ENCODE measurements at regions not wholly inside any gene's neighbourhood (a gene's known extent, or its start where the extent isn't known, plus 50 kb on each side); places are given as distances from the start of the nearest gene placed in this dataset.
"Not testable (repeated sequence)": the region's sequence is repeated elsewhere in the genome, so short reads cannot be mapped to it uniquely, and the experiment has no call there.

GRCh38 chr7:35975851-35976454 lies 175.1 kb downstream of the SEPTIN7 start:
- DNase-seq = peak; percentile 34

GRCh38 chr7:35978816-35979640 lies 174.0 kb upstream of the EEPD1 start:
- not testable (repeated sequence) for DNase-seq

DNA sequence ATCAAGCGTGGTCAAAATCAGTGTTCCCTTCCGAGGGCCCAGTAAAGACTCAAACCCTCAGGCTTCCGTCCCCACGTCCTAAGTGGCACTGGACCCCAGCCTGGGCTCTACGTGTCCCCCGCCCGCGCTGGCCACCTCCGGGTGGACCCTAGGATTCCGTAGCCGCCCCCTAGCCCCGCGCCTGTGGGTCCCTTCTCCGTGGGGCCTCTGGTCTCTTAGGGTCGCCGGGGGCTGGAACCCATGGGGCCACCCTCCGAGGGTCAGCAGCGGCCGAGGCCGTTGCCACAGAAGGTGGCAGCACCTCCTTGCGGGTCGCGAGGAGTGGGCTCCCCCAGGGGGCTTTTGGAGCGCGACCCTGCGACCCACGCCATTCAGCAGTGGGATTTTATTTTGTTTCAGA lies 170.5 kb upstream of the EEPD1 start:
- no peak for DNase-seq

DNA sequence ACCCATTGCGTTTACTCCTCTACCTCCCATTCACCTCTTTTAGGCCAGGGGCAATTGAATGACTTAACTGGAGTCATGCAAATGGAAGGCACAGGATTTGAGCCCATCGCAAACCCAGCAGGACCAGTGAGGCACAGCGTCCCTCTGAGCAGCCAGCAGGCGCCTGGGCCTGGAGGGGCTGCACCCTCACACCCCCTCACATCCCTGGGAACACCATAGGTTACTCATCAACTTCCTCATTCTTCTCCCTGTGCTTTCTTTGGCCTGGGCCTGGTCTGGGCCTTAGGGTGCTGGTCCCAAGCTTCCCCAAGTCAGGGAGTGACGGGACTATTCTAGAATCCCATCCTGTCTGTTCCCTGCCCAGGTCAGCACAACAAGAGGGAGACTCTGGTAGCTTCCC lies 169.4 kb upstream of the EEPD1 start:
- DNase-seq = no peak

DNA sequence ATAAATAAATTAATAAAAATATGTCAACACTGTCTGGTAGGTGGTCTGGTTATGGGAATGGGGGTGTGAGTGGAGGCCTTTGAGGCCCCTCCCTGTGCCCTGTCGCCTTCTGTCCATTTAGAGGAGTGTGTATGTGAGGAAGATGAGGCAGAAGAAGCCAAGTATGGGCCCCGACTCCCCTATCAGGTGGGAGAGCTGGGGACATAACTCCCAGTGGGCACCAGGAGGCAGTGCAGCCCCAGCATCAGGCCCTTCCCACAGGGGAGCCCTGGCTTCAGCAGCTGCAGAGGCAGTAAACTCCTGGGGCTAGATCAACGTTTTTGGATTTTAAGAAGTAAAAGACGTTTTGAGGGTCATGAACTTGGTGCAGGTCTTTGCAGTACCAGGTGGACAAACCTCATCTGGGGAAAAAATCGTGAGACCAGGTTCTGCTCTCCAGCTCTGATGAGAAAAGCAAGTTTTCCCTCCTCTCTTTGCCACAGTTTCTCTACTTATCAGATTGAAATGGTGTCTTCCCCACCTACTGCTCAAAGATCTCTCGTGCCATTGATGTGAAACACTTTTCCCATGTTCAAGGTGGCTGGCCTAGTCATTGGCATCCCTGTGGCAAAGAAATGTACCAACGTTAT lies 167.8 kb upstream of the EEPD1 start:
- DNase-seq = no peak

DNA sequence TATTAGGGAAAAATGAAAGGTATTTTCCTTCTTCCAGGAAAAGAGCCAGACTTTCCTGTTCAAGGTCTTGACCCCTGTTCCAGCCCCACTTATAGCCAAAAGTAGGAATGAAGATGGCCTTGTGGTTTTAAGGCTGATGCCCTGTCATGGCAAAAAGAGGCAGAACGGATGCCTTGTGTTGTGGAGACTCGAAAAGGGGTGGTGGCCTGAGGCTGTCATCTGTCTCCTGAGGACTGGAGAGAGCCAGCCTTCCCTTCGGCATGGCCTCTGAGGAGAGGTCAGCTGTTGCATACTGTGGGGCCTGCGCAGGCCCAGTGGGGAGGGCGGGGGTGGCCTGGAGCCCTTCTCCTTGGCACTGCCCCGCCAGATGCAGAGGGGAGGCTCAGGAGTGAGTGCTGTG lies 166.0 kb upstream of the EEPD1 start:
- DNase-seq = no peak

GRCh38 chr7:35988105-35988504 lies 164.9 kb upstream of the EEPD1 start:
- no peak for DNase-seq

DNA sequence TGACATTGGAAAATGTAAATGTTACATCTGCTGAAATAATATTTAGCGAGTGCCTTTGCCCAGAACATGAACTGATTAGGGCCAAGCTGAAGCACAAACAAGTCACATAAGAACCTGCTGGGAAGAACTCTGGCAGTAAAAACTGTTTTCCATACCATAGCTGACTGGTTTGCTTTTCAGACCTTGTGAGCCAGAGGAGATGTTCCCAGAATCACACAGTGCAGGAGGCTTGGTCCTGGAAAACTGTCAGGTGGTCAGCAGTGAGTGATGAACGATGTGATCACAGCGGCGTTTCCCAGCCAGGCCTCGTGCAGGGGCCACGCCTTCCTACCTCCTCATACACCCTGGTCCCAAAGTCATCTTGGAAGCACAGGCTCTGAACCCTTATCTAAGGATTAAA lies 164.2 kb upstream of the EEPD1 start:
- no peak for DNase-seq

GRCh38 chr7:35991511-35992232 lies 161.4 kb upstream of the EEPD1 start:
- DNase-seq = no peak

GRCh38 chr7:35992436-35992835 lies 160.6 kb upstream of the EEPD1 start:
- no peak for DNase-seq

DNA sequence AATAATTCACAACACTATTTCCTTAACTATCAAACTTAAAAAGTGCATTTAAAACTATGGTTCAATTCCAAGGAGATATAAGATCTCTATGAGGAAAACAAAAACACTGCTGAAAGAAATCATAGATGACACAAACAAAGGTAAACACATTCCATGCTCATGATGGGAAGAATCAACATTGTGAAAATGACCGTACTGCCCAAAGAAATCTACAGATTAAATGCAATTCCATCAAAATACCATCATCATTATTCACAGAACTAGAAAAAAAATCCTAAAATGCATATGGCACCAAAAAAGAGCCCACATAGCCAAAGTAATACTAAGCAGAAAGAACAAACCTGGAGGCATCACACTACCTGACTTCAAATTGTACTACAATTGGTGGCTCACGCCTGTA lies 159.9 kb upstream of the EEPD1 start:
- DNase-seq = no peak

DNA sequence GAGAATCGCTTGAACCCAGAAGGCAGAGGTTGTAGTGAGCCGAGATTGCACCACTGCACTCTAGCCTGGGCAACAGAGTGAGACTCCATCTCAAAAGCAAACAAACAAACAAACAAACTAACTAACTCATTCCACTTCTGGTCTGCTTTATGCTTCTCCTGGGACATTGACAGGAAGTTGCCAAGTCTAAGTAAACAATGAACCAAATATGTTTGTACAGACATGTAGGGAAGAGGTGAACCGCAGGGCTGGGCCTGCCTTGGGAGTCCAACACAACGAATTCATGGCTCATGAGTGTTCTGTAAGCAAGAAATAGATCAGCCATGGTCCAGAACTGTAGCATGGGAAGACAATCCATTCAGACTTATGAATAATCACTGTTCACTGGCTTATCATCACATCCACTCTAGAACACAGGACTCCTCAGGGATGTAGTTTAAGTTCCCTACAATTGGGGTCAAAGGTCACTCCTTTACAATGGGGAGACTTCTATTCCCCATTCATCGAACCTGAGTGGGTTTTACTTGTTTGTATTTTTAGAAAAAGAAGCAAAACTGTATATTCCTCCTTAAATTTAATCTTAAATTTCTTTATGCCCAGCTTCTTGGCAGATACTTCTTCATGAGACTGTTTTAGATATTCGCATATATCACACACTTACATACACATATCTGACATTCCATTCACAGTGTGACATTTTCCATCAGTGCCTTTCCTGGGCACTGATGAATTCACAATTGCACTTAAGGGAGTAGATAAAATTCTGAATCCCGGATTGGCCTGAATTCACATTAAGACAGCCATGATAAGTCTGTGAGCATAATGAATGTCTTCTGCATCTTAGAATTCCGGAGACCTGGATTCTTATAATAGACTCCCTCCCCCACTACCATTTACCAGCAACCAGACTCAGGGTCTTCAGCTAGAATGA lies 159.1 kb upstream of the EEPD1 start:
- no peak for DNase-seq

GRCh38 chr7:35995334-35995733 lies 157.7 kb upstream of the EEPD1 start:
- no peak for DNase-seq

GRCh38 chr7:35998481-35998880 lies 154.6 kb upstream of the EEPD1 start:
- DNase-seq = no peak

DNA sequence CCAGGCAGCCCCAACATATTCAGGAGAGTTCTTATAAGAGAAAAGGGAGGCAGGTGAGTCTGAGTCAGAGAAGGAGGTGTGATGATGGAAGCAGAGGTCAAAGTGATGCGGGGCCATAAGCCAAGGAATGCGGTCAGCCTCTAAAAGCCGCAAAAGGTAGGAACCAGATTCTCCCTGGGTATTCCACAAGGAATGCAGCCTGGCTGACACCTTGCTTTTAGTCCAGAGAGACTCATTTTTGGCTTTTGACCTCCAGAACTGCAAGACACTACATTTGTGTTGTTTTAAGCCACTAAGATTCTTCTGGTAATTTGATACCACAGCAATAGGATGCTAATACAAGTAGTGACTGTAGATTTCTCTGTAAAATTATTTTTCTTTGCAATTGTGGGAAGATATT lies 151.5 kb upstream of the EEPD1 start:
- no peak for DNase-seq

DNA sequence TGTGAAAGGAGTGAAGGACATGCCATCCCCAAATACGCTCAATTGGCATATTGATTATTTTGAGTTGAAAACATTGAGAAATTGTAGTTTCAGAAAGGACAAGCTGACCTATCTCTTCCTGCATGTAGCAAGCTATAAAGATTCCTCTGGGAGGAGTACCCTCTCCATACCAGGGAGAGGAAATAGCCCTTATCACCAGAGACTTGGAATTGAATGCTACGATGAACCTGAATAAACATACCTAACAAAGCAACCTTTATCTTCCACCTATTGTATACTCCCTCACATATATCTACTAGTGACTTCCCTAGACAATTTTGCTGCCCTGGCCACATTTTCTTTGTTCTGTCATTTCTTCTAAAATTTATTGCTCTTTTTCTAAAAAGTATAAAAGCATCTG lies 150.2 kb upstream of the EEPD1 start:
- no peak for DNase-seq

GRCh38 chr7:36003343-36003742 lies 149.7 kb upstream of the EEPD1 start:
- DNase-seq = no peak

GRCh38 chr7:36005293-36005692 lies 147.8 kb upstream of the EEPD1 start:
- no peak for DNase-seq

DNA sequence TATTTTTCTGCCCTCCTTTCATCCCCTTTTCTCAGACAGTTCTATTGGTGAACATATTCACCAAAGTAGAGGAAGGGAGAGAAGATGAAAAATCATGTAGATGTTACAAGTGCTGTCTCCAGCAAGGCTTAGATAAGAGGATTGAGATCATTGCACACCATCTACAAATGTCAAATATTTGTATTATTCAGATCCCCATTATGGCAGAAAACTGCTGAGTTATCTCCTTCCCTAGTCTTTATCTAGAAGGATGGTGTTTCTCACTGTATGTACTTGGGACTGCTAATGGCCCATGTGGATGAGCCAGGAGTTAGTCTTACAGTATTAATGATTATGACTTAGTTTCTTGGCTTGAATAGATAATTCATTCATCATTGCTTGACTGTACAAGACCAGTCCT lies 147.2 kb upstream of the EEPD1 start:
- no peak for DNase-seq

- DNase-seq = no peak
Observed at GRCh38 chr7:36006636-36007229, 146.3 kb upstream of the EEPD1 start.

DNA sequence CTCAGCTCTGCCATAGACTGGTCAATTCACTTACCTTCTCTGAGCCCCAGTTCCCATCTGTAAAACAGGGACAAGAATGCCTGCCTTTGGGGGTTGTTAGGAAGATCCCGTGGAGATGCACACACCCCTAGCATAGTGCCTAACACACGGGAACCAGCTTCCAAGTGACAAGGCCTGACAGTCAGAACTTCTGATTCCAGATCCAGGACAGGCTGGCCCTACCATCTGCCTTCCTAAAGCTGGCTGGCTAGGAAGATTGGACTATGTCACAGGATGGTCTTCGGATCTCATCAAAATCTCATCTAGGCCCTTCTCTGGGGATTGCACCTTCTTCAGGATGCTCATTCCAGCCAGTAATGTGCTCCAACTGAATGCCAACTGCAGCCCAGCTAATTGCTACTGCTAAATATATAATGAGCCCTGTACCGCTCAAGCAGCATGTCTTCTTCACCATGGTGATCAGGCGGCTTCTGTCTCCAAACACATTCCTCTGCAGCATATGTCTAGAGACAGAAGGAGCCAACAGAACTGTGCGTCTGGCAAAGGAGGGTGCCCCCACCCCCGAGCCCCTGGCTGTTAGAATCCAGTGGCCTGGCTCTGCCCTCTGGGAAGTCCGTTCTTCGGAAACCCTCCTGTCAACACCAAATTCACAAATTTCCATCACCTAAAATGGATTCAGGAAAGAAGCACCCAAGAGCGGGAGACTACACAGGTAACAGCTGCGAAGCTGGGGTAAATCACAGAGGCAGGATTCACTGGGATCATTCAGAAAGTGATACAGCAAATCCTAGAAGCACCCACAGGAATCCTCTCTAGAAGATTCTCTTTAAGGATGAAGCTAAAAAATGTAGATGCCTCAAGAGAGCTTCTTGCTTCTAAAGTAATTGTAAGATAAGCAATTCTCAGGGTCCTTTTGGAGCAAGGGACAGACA lies 142.1 kb upstream of the EEPD1 start:
- no peak for DNase-seq

Data from NCI-H1048 (cell line).